Hematopoietic multipotent progenitor cell treated with erythropoietin and hydrocortisone succinate and interleukin-3 and kit ligand, for 15 days (in vitro differentiated cells): ENCODE measurements at regions not wholly inside any gene's neighbourhood (a gene's known extent, or its start where the extent isn't known, plus 50 kb on each side); places are given as distances from the start of the nearest gene placed in this dataset.
"Not testable (repeated sequence)": the region's sequence is repeated elsewhere in the genome, so short reads cannot be mapped to it uniquely, and the experiment has no call there.

Source experiments
- DNase-seq: peaks from one replicate; pipeline ENCODE4 v3.0.0-alpha.2; 2015; ENCODE audit warnings: low spot score

DNA sequence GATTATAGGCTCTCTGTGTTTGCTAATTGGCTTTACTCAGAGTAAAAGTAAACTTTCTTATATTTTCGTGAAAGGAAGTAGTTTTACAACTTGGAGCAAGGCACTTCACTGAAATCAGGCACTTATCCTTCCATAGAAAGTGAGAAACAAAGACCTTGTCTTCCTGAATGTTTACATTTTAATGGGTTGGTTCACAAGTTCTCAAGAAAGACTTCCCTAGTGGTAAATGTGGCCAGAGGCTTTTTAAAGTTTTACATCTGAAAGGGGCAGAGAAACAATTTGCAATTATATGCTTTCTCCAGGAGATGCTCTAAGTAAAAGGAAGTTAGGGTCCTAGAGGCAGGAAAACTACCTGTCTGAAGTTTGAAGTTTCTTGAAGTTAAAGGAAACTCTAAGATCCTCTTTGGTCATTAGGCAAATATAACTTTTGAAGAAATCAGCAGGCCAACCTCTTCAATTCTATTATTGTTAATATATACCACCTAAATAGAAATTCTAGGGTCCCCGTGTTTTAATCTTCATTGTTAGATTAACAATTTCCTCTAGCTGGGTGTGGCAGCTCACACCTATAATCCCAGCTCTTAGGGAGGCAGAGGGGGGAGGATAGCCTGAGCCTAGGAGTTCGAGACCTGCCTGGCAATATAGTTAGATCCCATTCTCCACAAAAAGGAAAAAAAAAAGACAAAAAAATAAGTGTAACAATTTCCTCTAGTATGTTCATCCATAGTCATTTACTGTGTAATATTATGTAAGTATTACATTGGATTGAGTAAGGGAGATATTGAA is 644.9 kb upstream of the FOXG1 start:
- no peak for DNase-seq

DNA sequence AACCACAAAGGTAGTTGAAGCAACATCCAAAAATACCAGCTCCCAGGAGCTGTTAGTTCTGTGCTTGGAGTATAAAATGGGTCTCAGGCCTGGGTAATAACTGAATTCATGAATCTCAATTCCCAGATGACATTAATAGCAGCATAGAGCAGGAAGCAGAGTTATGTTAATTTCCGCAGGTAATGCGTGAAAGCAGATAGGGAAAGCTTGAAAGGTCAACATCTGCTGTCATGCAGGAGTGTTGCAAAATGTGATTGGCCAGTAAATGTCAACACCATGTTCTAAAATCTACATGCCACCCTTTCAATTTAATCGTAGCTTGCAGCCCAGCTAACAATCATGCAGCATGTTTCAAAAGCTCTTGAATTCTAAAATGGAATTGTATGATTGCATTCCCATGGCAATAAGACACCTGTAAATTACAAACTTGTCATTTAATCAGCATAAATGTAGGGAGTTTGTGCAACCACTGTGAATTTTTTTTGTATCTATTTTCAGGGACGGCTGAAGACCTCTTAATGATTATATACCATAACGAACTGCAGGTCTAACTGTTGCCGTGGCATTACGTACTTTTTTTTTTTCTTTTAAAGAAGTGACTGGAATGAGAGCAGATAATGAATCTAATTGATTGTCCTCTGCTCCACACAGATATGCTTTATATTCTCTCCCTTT is 635.8 kb upstream of the FOXG1 start:
- DNase-seq, result no peak

DNA sequence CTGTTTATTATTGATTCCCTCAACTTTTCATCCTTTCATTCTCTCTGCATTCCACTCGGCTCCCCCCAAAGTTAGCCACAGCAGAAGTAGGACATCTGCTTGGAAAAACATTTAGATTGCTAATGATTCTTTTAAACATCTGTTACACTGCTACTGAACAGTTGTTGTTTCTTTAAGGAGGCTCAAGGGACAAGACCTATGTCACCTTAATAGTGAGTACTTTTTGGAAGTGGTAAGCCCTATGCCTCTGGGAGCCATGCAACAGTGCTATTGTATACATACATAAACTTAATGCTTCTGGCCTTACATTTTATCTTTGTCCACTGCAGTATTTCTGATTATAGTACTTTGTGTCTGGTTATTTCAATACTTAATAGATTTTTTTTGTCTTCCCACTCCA is 628.2 kb upstream of the FOXG1 start:
- DNase-seq, result no peak

DNA sequence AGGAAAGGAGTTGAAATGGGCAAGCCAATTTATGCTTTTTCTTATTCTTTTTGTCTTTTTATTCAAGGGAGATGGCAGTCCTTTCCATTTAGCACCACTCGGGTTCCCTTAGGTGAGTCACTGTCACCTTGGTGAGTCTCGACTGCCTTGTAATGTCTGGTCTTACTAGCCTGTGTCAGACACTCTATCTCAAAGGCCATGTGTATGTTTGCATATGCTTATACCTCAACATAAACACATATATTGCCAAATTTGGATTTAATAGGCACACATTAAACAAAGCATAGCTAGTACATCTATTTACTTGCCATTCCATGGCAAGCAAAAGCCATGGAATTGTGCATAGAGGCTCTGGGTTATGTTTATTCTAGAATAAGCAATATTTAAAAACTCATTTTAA is 624.9 kb upstream of the FOXG1 start:
- no peak for DNase-seq

DNA sequence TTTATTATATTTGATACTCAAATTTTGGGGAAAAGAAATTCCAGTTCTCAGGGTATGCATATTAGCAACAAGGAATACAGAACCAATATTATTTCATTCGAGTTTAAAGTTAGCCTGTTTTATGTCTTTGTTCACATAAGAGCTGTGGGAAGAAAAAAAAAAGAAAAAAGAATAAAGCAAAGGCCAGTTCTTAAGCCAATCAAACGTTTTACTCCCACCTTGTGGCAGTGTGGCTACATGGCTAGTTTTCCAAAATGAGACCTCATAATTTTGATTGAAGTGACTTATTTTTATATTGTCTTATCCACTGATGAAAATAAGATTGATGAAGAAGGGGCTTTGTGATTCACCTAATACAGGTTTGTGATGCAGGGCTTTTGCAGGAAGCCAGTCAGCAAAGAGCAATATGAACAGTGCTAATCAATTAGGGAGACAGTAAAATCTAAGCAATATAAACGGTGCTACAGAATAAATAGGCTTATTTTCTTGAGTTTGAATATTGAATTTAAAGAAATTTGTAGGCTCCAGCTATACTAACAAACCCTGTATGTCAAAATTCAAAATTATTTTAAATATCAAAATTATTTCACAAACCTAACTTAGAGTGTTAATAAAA is 624.1 kb upstream of the FOXG1 start:
- no peak for DNase-seq

DNA sequence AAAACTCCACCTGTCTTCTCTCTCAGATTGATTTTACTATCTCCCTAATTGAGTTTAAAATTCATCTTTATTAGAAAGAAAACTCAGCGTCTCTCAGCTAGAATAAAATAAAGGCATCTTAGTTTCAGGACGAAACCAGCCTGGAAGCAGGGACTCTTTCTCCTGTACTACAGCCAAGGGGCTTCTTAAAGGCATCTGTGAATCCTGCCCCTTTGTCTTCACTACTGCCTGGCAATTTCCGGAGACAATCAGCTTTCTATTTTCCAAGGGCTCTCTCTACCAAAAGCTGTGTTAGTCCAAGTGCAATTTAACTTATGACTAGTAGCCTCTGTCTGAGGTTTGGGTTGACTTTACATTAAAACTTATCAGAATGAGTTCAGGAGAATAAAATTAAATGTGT is 623.3 kb upstream of the FOXG1 start:
- DNase-seq, result no peak

DNA sequence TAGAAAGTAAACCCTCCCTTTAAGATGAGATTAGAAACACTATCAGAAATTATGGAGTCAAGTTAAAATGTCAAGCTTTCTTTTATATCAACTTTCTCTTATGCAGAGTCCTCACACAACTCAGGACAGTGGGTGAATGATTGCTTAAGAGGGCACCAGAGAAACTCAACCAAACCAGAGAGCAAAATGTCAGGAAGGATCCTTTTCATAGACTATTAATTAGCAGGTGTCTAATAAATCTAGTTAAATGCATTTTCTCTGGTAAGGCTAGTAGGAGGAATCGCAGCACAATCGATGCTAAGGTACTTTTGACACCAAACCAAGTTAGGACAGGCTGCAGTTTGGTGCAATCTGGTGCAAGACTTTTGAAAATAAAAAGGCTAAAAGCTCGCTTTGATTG is 614.7 kb upstream of the FOXG1 start:
- no peak for DNase-seq

DNA sequence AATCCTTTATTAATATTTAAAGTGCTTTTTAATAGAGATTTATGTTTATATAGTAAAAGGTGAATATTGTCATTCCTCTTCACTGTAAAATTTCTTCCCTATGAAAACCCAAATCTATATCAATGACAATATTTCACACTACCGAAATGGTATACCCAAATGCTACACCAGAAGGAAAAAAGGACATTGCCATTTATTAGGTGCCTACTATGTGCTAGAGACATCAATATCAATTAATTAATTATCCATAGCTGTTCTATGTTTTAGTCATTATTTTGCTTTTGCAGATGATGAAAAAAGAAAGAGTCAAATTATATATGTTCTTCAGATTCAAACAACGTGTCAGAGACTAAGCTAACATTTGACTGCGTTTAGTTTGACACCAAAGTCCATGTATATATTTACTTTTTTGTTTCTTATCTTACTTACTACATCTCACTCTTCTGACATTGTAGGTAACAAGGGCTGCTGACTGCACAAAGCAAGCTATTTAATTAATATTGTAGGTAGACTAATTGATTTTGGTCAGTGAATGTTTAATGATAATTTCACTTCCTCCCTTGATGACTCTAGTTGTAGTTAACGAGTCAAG is 614.0 kb upstream of the FOXG1 start:
- no peak for DNase-seq

DNA sequence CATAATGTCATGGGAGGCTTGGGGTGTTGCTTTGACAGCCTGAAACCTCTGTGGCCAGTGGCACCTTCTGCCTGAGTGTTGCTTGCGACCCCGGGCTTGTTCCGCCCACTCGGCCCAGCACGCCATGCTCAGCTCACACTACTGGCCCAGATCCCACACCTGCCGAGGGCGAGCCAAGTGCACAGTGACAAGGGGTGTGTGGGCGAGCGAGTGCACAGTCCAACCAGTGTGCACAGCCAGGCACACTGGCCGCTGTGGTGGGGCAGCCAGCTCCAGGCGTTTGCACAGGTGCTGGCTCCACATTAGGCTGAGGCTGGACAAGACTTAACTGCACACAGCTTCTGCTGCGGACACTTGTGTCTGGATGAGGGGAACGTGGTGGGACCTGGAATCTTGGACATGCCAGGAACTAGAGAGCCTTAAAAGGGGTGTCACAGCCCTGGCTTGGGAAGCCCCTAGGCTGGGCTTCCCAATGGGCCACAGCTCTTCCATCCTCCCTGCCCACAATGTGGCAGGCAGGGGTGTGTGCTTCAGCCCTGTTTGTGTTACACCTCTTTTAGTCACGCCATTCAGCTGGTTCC is 609.2 kb upstream of the FOXG1 start:
- DNase-seq, result no peak

DNA sequence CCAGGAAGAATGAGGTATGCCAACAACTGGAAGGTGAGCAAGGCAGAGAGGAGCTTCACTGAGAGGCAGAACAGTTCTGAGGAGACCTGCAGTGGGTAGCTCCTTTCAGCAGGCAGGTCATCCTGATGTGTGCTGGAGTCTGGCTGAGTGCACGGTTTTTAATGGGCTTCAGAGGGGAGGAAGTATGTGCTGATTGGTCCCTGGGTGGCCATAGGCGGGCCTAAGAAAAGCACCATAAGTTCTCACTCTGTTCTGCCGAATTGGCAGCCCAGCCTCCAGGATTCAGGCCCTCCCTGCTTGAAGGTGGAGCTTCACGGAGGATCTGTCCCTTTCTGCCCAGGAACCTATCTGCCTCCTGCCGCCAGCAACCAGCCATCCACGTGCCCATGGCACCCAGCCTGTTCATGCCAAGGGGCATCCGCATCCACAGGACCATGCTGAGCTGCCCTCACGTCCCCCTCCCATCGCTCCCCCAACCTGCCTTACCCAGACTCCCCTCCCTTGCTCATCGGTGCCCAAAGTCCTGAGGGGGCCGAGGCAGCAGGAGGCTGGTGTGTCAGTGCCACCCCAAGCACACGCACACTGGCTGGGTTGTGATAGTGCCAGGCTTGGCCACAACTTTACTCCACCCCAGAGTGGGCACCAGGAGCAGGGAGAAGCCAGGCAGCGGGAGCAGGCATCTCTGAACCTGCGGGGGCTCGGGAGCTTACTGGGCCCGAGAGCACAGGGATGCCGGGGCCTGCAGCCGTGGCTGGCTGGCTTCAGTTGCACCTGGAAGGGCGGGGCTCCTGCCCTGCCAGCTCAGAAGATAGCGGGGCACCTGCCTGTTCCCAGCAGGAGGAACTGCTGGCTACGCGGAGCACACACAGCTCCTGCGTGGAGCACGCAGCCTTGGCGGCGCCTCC is 608.4 kb upstream of the FOXG1 start:
- DNase-seq, result no peak

DNA sequence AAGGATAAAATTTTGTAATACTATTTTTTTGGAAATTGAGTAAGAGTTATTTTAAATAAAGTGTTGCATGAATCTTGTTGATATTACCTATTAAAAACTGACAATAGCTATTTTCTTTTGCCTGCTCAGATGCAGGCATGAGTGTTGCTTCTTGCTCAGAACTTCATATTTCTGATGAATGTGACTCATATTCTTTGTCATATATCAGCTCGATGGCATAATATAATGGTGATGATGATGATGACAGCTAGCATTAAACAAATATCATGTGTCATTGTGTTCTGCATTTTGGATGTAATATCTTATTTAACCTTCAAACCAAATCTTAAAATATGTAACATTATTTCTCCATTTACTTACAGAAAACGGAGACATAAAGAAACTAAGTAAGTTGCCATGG is 605.5 kb upstream of the FOXG1 start:
- DNase-seq, result no peak

DNA sequence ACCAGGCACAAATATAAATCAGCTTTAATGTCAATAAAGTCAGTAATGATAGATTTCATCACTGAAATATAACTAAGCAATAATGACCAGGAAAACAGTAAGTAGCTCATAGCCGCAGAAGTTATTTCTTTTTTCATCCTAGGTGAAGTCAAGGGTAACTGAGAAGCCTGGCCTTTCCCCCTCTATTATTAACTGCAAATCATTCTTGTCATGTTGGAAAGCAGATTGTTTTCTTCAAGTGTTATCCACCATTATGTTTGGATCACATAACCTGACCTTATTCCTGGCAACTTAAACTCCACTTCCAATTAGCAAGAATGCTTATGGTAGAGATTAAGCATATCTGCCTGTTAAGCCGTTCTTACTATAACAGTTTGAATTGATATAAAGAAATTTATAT is 603.4 kb upstream of the FOXG1 start:
- no peak for DNase-seq

DNA sequence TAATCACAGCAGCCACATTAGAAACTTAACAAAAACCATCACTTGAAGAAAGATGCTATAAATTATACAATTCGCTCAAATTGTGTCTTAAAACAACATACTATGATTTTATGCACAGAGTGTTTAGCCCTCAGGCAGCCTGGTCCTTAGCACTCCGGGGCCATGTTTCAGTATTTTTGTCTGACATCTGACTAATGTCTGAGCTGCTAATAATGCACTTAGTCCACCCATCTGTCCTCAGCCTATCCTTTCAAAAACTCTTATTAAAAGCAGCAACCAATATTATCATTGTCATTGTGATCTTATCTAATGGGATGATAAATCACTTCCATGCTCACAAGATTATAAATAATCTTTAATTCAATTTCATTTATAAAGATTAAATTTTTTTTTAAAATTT is 602.7 kb upstream of the FOXG1 start:
- DNase-seq, result no peak

DNA sequence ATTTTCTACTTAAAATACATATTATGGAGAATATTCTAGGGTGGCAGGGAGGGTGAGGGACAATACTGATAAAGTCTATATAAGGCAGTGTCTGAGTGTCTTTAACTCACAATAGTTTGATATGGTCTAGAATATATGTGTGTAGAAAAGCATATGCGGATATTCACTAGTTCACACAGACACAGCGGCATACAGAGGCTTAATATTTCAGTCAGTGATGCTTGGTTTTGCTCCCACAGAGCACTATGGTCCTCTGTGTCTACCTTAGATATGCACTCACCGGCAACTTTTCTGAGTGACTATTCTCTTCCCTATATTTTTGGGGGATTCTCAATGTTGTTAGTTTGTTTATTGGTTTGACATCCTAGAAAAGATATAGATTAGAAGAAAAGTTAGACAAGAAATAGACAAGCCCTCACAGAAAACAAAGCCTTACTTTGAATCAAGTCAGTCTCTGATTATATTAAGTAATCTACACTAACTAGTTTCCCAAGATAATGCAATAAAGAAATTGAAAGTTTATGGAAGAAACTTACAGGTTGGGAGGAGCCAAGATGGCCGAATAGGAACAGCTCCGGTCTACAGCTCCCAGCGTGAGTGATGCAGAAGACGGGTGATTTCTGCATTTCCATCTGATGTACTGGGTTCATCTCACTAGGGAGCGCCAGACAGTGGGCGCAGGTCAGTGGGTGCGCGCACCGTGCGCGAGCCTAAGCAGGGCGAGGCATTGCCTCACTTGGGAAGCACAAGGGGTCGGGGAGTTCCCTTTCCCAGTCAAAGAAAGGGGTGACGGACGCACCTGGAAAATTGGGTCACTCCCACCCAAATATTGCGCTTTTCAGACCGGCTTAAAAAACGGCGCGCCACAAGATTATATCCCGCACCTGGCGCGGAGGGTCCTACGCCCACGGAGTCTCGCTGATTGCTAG is 578.4 kb upstream of the FOXG1 start:
- DNase-seq, result not testable (repeated sequence)

DNA sequence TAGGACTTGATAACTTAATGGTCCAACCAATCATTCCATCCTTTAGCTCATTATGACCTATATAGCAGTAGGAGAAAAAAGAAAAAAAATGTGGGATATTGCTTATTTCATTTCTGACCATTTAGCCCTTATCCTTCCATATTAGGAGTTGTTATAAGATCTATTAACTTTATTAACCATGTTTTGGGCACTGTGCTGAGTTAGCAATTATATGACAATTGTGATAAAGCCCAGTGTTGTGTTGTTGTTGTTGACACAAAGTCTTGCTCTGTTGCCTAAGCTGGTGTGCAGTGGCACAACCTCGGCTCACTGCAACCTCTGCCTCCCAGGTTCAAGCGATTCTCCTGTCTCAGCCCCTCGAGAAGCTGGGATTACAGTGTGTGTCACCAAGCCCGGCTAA is 569.7 kb upstream of the FOXG1 start:
- no peak for DNase-seq

DNA sequence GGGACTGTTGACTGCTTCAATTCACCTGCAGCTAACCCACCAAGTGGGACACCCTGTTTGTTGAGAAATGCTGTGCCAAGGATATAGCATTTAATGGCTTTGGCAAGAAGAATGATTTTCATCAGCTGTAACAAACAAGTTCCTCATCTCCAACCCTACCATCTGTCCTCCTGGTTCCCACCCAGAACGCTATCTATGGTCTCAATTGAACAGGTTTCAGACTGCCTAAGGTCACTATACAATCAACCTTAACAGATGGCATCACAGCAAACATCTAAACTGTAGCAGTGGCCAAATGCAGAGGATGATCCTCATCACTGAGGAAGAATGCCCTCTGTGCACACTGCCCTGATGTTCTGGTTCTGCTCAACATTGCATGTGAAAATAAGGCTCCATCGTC is 546.2 kb upstream of the FOXG1 start:
- no peak for DNase-seq

DNA sequence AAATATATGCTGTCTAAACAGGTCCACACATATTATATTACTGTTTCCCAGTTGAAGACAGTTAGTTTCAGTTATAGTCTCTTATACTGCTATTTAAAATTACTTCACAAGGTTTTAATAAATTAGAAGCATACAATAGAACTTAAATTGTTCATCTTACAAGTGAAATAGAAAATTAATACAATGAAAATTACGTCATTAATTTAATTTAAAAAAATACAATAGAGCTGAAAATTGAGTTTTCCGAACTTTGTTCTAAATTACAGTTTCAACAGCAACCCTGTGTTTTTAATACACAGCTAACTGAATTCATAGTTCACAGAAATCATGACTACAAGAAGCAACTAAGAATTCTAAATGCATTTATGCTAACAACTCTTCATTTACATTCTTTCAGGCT is 525.7 kb upstream of the FOXG1 start:
- no peak for DNase-seq

DNA sequence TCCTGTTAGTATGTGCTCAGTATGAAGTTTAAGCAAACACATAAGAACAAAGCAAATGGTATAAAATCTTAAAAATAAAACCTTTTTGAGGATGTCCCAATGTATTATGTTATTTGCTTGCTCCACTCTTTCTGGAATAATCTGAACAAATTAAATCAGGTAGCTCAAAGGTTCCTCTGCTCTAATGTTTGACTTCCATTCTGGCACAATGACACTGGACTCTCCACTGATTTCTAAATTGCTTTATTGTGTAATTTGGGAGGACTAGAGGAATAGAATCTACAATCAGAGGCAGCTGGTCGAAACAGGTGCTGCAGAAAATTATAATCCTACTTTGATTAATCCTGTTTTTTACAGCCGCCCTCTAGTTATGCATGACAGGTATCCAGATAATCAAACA is 523.7 kb upstream of the FOXG1 start:
- no peak for DNase-seq

DNA sequence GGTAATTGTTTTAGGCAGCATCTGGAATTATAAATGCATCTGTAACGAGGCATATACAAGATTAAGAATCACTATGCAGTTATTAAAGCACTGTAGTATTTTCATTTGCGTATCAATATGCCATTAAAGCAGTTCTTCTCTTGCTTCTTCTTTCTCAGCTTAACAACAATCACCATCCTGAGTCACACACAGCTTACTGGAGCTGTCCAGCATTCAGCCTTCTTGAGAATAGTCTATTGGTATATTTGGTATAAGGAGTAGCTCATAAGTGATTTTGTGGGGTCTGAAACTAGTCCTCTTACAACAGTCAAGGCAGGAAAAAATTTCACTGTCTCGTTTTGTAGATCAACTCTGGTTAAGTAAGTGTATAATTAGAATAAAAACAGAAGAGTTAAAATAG is 523.0 kb upstream of the FOXG1 start:
- no peak for DNase-seq

DNA sequence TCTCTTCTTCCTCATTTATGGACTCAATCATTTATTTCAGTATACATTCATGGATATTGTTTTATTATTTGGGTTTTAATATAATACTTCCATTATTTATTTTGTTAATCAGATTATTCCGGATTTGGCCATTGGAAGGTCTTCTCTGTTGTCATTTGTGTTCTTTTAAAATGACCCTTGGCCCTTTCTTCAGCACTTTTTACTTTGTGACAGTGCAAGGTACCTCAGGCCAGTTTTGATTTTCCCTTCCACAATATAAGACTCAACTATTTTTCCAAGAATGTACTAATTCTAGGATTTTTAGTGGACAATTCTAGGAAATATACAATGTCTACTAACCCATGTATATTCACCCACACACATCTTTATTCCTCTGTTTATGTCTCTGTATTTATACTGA is 521.4 kb upstream of the FOXG1 start:
- no peak for DNase-seq

DNA sequence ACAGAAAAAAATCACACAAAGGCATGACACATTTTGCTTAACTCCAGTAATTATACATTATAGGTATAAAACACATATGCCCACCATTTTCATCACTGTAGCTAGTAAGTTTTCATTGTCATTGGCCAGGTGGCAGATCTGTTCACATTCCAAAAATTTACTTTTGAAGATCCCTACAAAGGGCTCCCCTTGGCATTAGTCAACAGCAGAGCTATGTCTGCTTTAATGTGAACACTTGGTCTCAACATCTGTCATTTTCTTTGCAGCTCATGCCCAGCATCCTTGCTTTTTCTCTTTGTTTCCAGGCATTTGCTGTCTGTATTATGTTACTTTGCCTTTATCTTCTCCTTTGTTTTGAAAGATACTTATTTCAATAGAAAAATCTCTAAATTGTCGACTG is 519.1 kb upstream of the FOXG1 start:
- DNase-seq, result no peak
